Liver (tissue), 8 donors: ENCODE measurements at regions not wholly inside any gene's neighbourhood (a gene's known extent, or its start where the extent isn't known, plus 50 kb on each side); places are given as distances from the start of the nearest gene placed in this dataset.

Experiments used
- DNase-seq: peaks from one replicate; pipeline ENCODE4 v3.0.0-alpha.2; 2017; ENCODE audit warnings: low spot score
- H3K27ac ChIP-seq, 2 donors: one replicate each; pipeline ENCODE4 v1.7.0; 2013; ENCODE audit warnings: inconsistent platforms in 2 of 2, low read length in 2 of 2, control low read depth in 1 of 2, low read depth in 1 of 2, mild to moderate bottlenecking in 1 of 2
- H3K27me3 ChIP-seq, 4 donors: one replicate each; pipeline versions ENCODE4 v1.6.1 to v1.7.0; 2013; ENCODE audit warnings: low read length in 3 of 4, inconsistent platforms in 1 of 4, mild to moderate bottlenecking in 1 of 4, moderate library complexity in 1 of 4; ENCODE audit not compliant: control insufficient read depth in 4 of 4, insufficient read depth in 4 of 4
- H3K36me3 ChIP-seq, 4 donors: one replicate each; pipeline versions ENCODE4 v1.6.1 to v1.7.0; 2013; ENCODE audit warnings: low read length in 3 of 4, mild to moderate bottlenecking in 3 of 4, low read depth in 1 of 4, moderate library complexity in 1 of 4; ENCODE audit not compliant: control insufficient read depth in 4 of 4, insufficient read depth in 3 of 4
- H3K4me1 ChIP-seq, 4 donors: one replicate each; pipeline versions ENCODE4 v1.6.1 to v1.7.0; 2013; ENCODE audit warnings: low read length in 3 of 4, mild to moderate bottlenecking in 3 of 4, moderate library complexity in 1 of 4; ENCODE audit not compliant: control insufficient read depth in 4 of 4, insufficient read depth in 4 of 4
- H3K4me3 ChIP-seq, 3 donors: one replicate each; pipeline versions ENCODE4 v1.6.1 to v1.7.0; 2013; ENCODE audit warnings: low read length in 3 of 3, control low read depth in 1 of 3, low read depth in 1 of 3, mild to moderate bottlenecking in 1 of 3
- H3K9ac ChIP-seq, 2 donors: one replicate each; pipeline ENCODE4 v1.7.0; 2013; ENCODE audit warnings: low read length in 2 of 2, mild to moderate bottlenecking in 2 of 2, moderate library complexity in 2 of 2, control low read depth in 1 of 2, low read depth in 1 of 2
- H3K9me3 ChIP-seq, 4 donors: one replicate each; pipeline versions ENCODE4 v1.6.1 to v1.7.0; 2013; ENCODE audit warnings: low read length in 3 of 4; ENCODE audit not compliant: control insufficient read depth in 4 of 4
- EGR1 ChIP-seq, 2 donors: IDR thresholded peaks; 2 replicates each; pipeline ENCODE4 v1.6.1; 2016 to 2018; ENCODE audit warnings: antibody characterized with exemption in 2 of 2, low read depth in 2 of 2
- FOXA1 ChIP-seq: IDR thresholded peaks from 2 replicates; pipeline ENCODE4 v1.6.1; 2016; ENCODE audit warnings: antibody characterized with exemption
- FOXA2 ChIP-seq: IDR thresholded peaks from 2 replicates; pipeline ENCODE4 v1.6.1; 2016; ENCODE audit warnings: antibody characterized with exemption
- GABPA ChIP-seq, 2 donors: IDR thresholded peaks in 1 of 2; conservative IDR thresholded peaks in 1 of 2; 2 replicates each; pipeline ENCODE4 v1.6.1; 2016; ENCODE audit warnings: antibody characterized with exemption in 2 of 2, mild to moderate bottlenecking in 1 of 2, moderate library complexity in 1 of 2
- HNF4A ChIP-seq, 2 donors: conservative IDR thresholded peaks; 2 replicates each; pipeline ENCODE4 v1.6.1; 2016; ENCODE audit warnings: antibody characterized with exemption in 2 of 2, mild to moderate bottlenecking in 2 of 2
- HNF4G ChIP-seq: IDR thresholded peaks from 2 replicates; pipeline ENCODE4 v1.6.1; 2016; ENCODE audit warnings: antibody characterized with exemption
- JUND ChIP-seq, 2 donors: IDR thresholded peaks; 2 replicates each; pipeline ENCODE4 v1.6.1; 2016; ENCODE audit warnings: antibody characterized with exemption in 2 of 2
- NR2F2 ChIP-seq: IDR thresholded peaks from 2 replicates; pipeline ENCODE4 v1.6.1; 2016; ENCODE audit warnings: antibody characterized with exemption
- RAD21 ChIP-seq, 2 donors: IDR thresholded peaks; 2 replicates each; pipeline ENCODE4 v1.6.1; 2016; ENCODE audit warnings: antibody characterized with exemption in 2 of 2, mild to moderate bottlenecking in 2 of 2
- RXRA ChIP-seq, 2 donors: IDR thresholded peaks; 2 replicates each; pipeline ENCODE4 v1.6.1; 2017 to 2018; ENCODE audit warnings: antibody characterized with exemption in 2 of 2, mild to moderate bottlenecking in 1 of 2
- SP1 ChIP-seq: IDR thresholded peaks from 2 replicates; pipeline ENCODE4 v1.6.1; 2018; ENCODE audit warnings: antibody characterized with exemption, mild to moderate bottlenecking
- TAF1 ChIP-seq: conservative IDR thresholded peaks from 2 replicates; pipeline ENCODE4 v1.6.1; 2016; ENCODE audit warnings: antibody characterized with exemption, mild to moderate bottlenecking
- YY1 ChIP-seq: IDR thresholded peaks from 2 replicates; pipeline ENCODE4 v1.6.1; 2016; ENCODE audit warnings: antibody characterized with exemption, mild to moderate bottlenecking
- WGBS: extraction: QIAGEN DNeasy Blood & Tissue Kit; methylation state at CpG from one replicate; pipeline ENCODE4 v1.1.7; 2013; 5-methylcytosine and 5-hydroxymethylcytosine counted together
- TF ChIP-seq, protein P1 (sequence below): fragments of 150-350 bp; IDR thresholded peaks from 2 replicates; pipeline ENCODE4 v1.5.1; 2017; ENCODE audit warnings: improper control_type of control experiment, low read depth, low read length; ENCODE audit not compliant: missing input control
- TF ChIP-seq, protein P2 (sequence below): IDR thresholded peaks from 2 replicates; pipeline ENCODE4 v1.6.1; 2016; ENCODE audit warnings: antibody characterized with exemption
- TF ChIP-seq, protein P3 (sequence below): IDR thresholded peaks from 2 replicates; pipeline ENCODE4 v1.6.1; 2016; ENCODE audit warnings: antibody characterized with exemption
- TF ChIP-seq, protein P4 (sequence below): IDR thresholded peaks from 2 replicates; pipeline ENCODE4 v1.6.1; 2016; ENCODE audit warnings: antibody characterized with exemption
- TF ChIP-seq, protein P5 (sequence below): IDR thresholded peaks from 2 replicates; pipeline ENCODE4 v1.6.1; 2016; ENCODE audit warnings: antibody characterized with exemption, mild to moderate bottlenecking
- donor health status: healthy.
- donor health status: healthy.
- donor health status: healthy.
- donor health status: healthy.
- donor health status: healthy.

DNA sequence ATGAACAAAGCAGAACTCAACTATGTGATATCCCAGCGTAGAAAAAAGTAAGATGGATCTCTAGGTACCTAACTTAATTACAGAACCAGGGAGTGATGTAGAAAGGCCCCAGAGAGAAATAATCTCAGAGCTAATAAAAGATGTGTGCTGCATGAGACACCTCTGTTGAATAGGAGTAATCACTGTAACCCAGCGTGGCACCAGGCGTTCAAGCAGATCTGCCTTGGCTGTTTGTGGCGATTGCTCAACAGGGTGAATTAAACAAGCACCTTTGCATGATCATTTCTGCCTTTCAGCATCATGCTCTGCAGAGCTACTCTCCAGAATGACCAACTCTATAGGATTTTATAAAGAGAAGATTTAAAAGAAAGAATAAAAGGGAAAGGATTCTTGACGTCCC lies 81.7 kb upstream of the KCNIP4 start:
- H3K36me3 ChIP-seq = no peaks in the 10 kb centered on the region
- H3K4me3 ChIP-seq = no peak overlapping the region
- H3K4me1 ChIP-seq = no peaks in the 10 kb centered on the region
- H3K9ac ChIP-seq = no peak overlapping the region
- no peak overlapping the region for H3K27ac ChIP-seq
- H3K27me3 ChIP-seq = no peaks in the 10 kb centered on the region
- no peaks in the 10 kb centered on the region for H3K9me3 ChIP-seq
- 60% methylated on average over 5 of the region's 5 CpGs for WGBS
- DNase-seq = no peak
- TF ChIP-seq, protein P1, sequence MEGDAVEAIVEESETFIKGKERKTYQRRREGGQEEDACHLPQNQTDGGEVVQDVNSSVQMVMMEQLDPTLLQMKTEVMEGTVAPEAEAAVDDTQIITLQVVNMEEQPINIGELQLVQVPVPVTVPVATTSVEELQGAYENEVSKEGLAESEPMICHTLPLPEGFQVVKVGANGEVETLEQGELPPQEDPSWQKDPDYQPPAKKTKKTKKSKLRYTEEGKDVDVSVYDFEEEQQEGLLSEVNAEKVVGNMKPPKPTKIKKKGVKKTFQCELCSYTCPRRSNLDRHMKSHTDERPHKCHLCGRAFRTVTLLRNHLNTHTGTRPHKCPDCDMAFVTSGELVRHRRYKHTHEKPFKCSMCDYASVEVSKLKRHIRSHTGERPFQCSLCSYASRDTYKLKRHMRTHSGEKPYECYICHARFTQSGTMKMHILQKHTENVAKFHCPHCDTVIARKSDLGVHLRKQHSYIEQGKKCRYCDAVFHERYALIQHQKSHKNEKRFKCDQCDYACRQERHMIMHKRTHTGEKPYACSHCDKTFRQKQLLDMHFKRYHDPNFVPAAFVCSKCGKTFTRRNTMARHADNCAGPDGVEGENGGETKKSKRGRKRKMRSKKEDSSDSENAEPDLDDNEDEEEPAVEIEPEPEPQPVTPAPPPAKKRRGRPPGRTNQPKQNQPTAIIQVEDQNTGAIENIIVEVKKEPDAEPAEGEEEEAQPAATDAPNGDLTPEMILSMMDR = no peak
- no peak for TF ChIP-seq NR2F2
- no peak for TF ChIP-seq HNF4A (conservative IDR thresholded peaks at IDR 0.05)
- no peak for TF ChIP-seq SP1
- TF ChIP-seq RAD21 (IDR thresholded peaks at IDR 0.05) = no peak
- TF ChIP-seq, protein P2, sequence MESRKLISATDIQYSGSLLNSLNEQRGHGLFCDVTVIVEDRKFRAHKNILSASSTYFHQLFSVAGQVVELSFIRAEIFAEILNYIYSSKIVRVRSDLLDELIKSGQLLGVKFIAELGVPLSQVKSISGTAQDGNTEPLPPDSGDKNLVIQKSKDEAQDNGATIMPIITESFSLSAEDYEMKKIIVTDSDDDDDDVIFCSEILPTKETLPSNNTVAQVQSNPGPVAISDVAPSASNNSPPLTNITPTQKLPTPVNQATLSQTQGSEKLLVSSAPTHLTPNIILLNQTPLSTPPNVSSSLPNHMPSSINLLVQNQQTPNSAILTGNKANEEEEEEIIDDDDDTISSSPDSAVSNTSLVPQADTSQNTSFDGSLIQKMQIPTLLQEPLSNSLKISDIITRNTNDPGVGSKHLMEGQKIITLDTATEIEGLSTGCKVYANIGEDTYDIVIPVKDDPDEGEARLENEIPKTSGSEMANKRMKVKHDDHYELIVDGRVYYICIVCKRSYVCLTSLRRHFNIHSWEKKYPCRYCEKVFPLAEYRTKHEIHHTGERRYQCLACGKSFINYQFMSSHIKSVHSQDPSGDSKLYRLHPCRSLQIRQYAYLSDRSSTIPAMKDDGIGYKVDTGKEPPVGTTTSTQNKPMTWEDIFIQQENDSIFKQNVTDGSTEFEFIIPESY = no peak
- no peak for TF ChIP-seq EGR1 (IDR thresholded peaks at IDR 0.05; ENCODE audit: low read depth in 2 of 2)
- no peak for TF ChIP-seq FOXA2
- no peak for TF ChIP-seq JUND (IDR thresholded peaks at IDR 0.05)
- TF ChIP-seq, protein P3, sequence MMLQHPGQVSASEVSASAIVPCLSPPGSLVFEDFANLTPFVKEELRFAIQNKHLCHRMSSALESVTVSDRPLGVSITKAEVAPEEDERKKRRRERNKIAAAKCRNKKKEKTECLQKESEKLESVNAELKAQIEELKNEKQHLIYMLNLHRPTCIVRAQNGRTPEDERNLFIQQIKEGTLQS = no peak
- TF ChIP-seq, protein P4, sequence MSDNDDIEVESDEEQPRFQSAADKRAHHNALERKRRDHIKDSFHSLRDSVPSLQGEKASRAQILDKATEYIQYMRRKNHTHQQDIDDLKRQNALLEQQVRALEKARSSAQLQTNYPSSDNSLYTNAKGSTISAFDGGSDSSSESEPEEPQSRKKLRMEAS = no peak
- no peak for TF ChIP-seq FOXA1
- TF ChIP-seq, protein P5, sequence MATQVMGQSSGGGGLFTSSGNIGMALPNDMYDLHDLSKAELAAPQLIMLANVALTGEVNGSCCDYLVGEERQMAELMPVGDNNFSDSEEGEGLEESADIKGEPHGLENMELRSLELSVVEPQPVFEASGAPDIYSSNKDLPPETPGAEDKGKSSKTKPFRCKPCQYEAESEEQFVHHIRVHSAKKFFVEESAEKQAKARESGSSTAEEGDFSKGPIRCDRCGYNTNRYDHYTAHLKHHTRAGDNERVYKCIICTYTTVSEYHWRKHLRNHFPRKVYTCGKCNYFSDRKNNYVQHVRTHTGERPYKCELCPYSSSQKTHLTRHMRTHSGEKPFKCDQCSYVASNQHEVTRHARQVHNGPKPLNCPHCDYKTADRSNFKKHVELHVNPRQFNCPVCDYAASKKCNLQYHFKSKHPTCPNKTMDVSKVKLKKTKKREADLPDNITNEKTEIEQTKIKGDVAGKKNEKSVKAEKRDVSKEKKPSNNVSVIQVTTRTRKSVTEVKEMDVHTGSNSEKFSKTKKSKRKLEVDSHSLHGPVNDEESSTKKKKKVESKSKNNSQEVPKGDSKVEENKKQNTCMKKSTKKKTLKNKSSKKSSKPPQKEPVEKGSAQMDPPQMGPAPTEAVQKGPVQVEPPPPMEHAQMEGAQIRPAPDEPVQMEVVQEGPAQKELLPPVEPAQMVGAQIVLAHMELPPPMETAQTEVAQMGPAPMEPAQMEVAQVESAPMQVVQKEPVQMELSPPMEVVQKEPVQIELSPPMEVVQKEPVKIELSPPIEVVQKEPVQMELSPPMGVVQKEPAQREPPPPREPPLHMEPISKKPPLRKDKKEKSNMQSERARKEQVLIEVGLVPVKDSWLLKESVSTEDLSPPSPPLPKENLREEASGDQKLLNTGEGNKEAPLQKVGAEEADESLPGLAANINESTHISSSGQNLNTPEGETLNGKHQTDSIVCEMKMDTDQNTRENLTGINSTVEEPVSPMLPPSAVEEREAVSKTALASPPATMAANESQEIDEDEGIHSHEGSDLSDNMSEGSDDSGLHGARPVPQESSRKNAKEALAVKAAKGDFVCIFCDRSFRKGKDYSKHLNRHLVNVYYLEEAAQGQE = no peak
- no peak for TF ChIP-seq TAF1
- TF ChIP-seq GABPA (IDR thresholded peaks at IDR 0.05 in 1 of 2, conservative IDR thresholded peaks at IDR 0.05 in 1 of 2) = no peak
- no peak for TF ChIP-seq RXRA (IDR thresholded peaks at IDR 0.05)
- TF ChIP-seq YY1 = no peak
- TF ChIP-seq HNF4G = no peak

DNA sequence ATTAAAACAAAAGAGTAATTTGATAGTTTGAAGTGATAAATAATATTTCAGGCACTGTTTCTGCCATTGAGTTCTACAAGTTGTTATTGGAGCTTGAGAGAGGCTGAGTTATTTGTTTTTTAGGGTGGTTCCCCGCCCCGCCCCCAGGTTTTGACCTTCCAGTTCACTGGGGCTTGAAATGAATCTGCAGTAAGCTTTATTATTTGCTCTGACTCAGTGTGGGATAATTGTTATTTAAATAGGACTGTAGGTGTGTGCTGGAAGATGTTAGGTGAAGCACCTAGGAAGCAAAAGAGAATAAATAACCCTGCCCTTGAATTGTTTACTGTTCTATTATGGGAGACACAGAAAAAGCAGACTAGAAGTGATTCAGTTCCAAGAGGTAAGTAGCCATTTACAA lies 81.2 kb upstream of the KCNIP4 start:
- Histone ChIP-seq H3K27me3 (no peaks in the 10 kb centered on the region), H3K4me3 (no peak overlapping the region), H3K27ac (no peak overlapping the region), H3K4me1 (no peaks in the 10 kb centered on the region), H3K9me3 (no peaks in the 10 kb centered on the region), H3K36me3 (no peaks in the 10 kb centered on the region), H3K9ac (no peak overlapping the region)
- DNase-seq = no peak
- WGBS = 71% methylated on average over 2 of the region's 2 CpGs
- TF ChIP-seq NR2F2 (no peak), RAD21 (IDR thresholded peaks at IDR 0.05) (no peak), EGR1 (IDR thresholded peaks at IDR 0.05; ENCODE audit: low read depth in 2 of 2) (no peak), TAF1 (no peak), FOXA1 (no peak), SP1 (no peak), HNF4A (conservative IDR thresholded peaks at IDR 0.05) (no peak)
- TF ChIP-seq, protein P2 = no peak
- TF ChIP-seq, protein P1 = no peak
